ENCODE measurements at regions not wholly inside any gene's neighbourhood (a gene's known extent, or its start where the extent isn't known, plus 50 kb on each side); places are given as distances from the start of the nearest gene placed in this dataset.

- H3K9ac ChIP-seq (ENCODE audit: low read length in 3 of 3) = no peak overlapping the region
Measured at GRCh38 chr2:196501836-196502235, 137.7 kb upstream of the CCDC150 start.

GRCh38 chr2:196502386-196502785 lies 137.1 kb upstream of the CCDC150 start:
- Histone ChIP-seq H3K27ac (ENCODE audit: low read depth in 2 of 2, low read length in 2 of 2) (no peak overlapping the region), H3K9me3 (ENCODE audit: control insufficient read depth in 2 of 3, insufficient read depth in 1 of 3, low read length in 3 of 3) (peaks cover 0 to 13% (median 0%) of the 10 kb centered on the region in 3 donors), H3K27me3 (ENCODE audit: control insufficient read depth, insufficient read depth, low read length) (no peaks in the 10 kb centered on the region), H3K4me1 (ENCODE audit: control insufficient read depth in 2 of 3, insufficient read depth in 2 of 3, low read depth in 1 of 3, low read length in 3 of 3) (no peaks in the 10 kb centered on the region), H3K9ac (ENCODE audit: low read length in 3 of 3) (no peak overlapping the region), H3K36me3 (ENCODE audit: control insufficient read depth in 2 of 3, insufficient read depth in 3 of 3, low read length in 3 of 3) (no peaks in the 10 kb centered on the region), H3K4me3 (ENCODE audit: low read length in 3 of 3) (no peak overlapping the region)
- intact Hi-C loops (cut with DNase I) = no loop called here
- TF ChIP-seq CTCF (IDR thresholded peaks at IDR 0.05; ENCODE audit: borderline replicate concordance, extremely low read depth, insufficient read depth) = no peak
- DNase-seq (no peak), FAIRE-seq (no peak)

More at GRCh38 chr2:196501836-196502235, 137.7 kb upstream of the CCDC150 start:
- peak; percentile 44 for FAIRE-seq
- no peak for DNase-seq
- Histone ChIP-seq H3K4me1 (ENCODE audit: control insufficient read depth in 2 of 3, insufficient read depth in 2 of 3, low read depth in 1 of 3, low read length in 3 of 3) (no peaks in the 10 kb centered on the region), H3K27me3 (ENCODE audit: control insufficient read depth, insufficient read depth, low read length) (no peaks in the 10 kb centered on the region), H3K27ac (ENCODE audit: low read depth in 2 of 2, low read length in 2 of 2) (no peak overlapping the region), H3K36me3 (ENCODE audit: control insufficient read depth in 2 of 3, insufficient read depth in 3 of 3, low read length in 3 of 3) (no peaks in the 10 kb centered on the region), H3K4me3 (ENCODE audit: low read length in 3 of 3) (no peak overlapping the region), H3K9me3 (ENCODE audit: control insufficient read depth in 2 of 3, insufficient read depth in 1 of 3, low read length in 3 of 3) (peaks cover 0 to 13% (median 0%) of the 10 kb centered on the region in 3 donors)
- intact Hi-C loops (cut with DNase I) = no loop called here
- TF ChIP-seq CTCF (IDR thresholded peaks at IDR 0.05; ENCODE audit: borderline replicate concordance, extremely low read depth, insufficient read depth) = no peak

- DNase-seq = no peak
- Histone ChIP-seq H3K4me3 (ENCODE audit: low read length in 3 of 3) (no peak overlapping the region), H3K27ac (ENCODE audit: low read depth in 2 of 2, low read length in 2 of 2) (no peak overlapping the region)
Measured at GRCh38 chr2:196503398-196503797, 136.1 kb upstream of the CCDC150 start.

More at GRCh38 chr2:196503398-196503797, 136.1 kb upstream of the CCDC150 start:
- intact Hi-C loops (cut with DNase I) = no loop called here
- Histone ChIP-seq H3K9ac (ENCODE audit: low read length in 3 of 3) (no peak overlapping the region), H3K4me1 (ENCODE audit: control insufficient read depth in 2 of 3, insufficient read depth in 2 of 3, low read depth in 1 of 3, low read length in 3 of 3) (no peaks in the 10 kb centered on the region), H3K27me3 (ENCODE audit: control insufficient read depth, insufficient read depth, low read length) (no peaks in the 10 kb centered on the region), H3K36me3 (ENCODE audit: control insufficient read depth in 2 of 3, insufficient read depth in 3 of 3, low read length in 3 of 3) (no peaks in the 10 kb centered on the region), H3K9me3 (ENCODE audit: control insufficient read depth in 2 of 3, insufficient read depth in 1 of 3, low read length in 3 of 3) (peaks cover 0 to 12% (median 0%) of the 10 kb centered on the region in 3 donors)
- FAIRE-seq = no peak
- TF ChIP-seq CTCF (IDR thresholded peaks at IDR 0.05; ENCODE audit: borderline replicate concordance, extremely low read depth, insufficient read depth) = no peak
